GM19467 (cell line): ENCODE measurements at regions not wholly inside any gene's neighbourhood (a gene's known extent, or its start where the extent isn't known, plus 50 kb on each side); places are given as distances from the start of the nearest gene placed in this dataset.

ENCODE experiments used
- ATAC-seq: cut with Tn5 transposase; IDR thresholded peaks from one replicate; pipeline ENCODE4 v1.9.1; 2021; ENCODE audit warnings: mild to moderate bottlenecking, moderate library complexity; ENCODE audit not compliant: unreplicated experiment

- ATAC-seq = no peak
Observed at GRCh38 chr1:218633238-218633988, 288.3 kb downstream of the TGFB2 start.

GRCh38 chr1:218634212-218634611 lies 289.1 kb downstream of the TGFB2 start:
- no peak for ATAC-seq

DNA sequence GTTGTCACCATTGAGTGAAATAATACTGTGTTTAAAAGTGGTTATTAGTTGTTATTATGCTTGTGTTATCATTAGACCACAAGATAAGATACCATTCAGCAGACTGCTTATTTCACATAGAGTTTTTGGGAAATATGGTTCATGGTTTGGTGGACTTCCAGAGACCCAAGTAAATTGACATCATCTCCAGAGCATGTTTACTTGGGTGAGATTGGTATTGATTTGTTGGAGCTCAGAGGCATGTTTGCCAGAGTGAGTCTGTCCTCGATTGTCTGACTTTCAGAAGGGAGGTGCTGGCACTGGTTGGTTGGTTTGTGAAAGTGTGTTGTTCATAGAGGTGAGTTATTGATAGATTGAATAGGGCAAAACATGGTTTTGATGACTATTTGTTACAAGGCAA lies 291.4 kb downstream of the TGFB2 start:
- ATAC-seq = no peak

DNA sequence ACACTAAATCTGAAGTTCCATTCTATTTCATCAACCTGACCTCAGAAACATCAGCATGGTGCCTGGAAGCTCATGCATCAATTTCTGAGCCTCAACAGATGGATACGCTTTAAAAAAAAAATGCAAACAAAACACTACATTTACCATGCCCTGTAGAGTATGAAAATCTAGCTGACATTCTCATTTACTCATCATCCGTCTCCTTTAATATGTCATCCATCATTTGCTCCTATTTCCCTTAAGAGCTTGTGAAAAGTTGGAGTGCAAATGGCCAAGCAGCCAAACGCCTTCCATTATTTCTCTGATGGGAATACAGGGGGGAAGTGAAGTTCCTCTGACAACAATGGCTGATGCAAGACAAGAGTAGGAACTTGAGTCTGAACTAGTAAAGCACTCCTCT lies 295.0 kb downstream of the TGFB2 start:
- ATAC-seq = no peak

DNA sequence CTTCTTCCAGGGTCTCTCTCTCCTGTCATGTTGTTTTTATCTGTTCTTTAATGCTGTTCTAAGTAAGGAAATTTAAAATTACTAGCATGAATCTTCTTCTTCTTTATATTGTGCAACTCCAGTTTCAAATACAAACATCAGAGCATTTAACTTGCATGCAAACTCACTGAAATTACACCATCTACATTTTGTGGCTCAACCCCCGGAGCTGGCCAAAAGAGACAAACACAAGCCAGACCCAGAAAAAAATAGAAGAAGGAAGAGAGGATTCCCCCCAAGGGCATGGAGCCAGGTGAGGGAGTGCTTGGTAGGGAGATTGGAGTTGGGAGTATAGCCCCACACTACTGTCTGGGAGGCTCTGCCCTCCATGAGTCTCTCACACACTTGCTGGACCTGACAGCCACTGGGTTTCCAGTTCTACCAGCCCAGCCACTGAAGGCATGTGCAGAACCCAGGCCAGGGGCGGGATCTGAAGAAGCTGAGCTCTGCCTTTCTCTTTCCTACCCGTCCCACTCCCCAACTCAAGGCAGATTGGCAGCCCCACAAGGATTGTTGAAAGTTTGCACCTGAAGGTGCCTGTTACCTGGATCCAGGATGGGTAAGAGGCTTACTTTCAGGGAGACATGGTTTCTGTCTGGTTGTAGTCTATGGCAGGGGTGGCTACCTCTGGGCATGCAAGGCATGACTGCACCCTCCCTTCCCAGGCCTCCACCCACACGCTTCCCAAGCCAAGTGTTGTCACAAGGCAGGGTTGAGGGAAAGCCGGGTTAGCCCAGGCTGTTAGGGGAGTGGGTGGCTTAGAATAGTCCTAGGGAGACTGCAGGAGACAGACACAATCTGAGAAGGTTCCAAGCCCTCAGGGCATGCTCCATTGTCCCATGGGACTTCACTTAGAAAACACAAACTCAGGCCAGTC lies 297.2 kb downstream of the TGFB2 start:
- no peak for ATAC-seq

DNA sequence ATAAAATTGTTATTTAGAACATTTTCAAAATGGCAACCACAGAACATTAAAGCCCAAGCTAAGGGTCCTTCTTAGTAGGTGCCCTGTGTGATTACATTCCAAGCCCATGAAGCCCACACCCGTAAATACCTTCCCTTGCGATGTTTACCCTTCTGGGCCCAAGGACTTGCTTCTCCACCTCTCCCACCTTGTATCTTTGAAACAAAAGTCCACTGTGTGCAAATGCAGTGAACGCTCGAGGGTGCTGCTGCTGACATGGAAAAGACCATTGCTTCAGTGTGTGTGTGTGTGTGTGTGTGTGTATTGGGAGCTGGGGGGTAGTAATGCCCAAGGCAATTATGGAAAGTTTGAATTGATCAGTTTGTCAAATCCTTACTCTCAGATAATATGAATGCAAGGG lies 298.1 kb downstream of the TGFB2 start:
- ATAC-seq = no peak

GRCh38 chr1:218643926-218644325 lies 298.8 kb downstream of the TGFB2 start:
- no peak for ATAC-seq

DNA sequence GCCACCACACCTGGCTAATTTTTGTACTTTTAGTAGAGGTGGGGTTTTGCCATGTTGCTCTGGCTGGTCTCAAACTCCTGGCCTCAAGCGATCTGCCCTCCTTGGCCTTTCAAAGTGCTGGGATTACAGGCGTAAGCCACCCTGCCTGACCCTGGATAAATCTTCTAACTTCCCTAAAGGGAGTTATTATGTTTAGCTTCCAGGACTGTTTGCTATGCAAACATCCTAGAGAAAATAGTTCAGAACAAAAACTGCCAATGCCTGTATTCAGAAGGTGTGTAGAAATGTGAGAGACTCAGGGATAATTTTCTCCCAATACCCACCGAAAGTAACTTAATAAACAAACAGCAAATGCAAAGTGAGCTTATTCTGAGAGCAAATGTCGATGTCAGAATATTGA lies 301.2 kb downstream of the TGFB2 start:
- ATAC-seq = no peak

DNA sequence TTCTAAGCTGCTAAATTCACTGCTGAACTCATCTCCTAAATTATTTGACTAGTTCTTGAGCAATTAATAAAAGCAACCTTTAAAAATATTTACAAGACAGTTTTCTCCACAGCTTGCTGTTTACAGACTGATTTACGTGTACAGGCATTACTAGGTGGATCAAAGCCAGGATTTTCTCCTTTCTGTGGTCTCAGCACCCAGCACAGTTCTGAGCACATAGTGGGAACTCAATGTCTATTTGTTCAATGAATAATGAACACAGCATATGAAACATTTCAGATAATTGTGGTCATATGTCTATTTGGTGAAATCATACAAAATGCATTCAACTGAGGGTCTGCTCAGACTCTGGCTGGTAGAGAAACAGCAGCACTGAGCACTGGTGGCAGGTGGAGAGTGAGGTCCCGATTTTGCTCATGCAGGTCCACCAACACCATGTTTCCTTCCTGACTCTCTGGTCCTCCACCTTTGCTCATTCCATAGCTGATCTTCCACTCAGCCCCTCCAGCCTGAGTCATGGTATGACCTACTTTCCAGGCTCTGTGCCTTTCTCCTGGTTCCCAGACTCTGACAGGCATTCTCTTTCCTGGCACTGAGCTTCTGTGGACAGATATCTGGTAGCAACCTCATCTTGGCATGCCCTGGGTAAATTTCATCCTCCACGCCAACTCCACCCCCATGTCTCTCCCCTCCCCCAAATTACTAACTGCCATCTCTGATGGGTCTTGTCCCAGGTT lies 311.3 kb downstream of the TGFB2 start:
- no peak for ATAC-seq

DNA sequence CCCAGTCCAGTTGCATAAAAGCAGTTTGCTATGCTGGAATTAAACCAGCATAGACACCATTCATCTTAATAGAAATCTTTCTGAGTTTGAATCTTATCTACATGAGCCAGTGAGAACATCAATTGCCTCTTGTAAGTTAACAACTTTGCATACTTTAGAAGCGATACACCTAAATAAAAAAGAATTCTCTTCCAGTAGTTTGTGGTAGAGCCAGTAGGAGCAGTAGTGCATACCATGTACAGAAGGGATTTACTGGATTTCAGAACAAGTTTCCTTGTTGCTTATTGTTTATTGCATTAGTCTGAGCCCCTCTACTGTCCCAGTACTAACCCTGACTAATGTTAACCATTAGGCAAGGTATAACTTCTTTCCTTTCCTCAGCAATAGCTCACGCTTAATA lies 313.1 kb downstream of the TGFB2 start:
- ATAC-seq = no peak

DNA sequence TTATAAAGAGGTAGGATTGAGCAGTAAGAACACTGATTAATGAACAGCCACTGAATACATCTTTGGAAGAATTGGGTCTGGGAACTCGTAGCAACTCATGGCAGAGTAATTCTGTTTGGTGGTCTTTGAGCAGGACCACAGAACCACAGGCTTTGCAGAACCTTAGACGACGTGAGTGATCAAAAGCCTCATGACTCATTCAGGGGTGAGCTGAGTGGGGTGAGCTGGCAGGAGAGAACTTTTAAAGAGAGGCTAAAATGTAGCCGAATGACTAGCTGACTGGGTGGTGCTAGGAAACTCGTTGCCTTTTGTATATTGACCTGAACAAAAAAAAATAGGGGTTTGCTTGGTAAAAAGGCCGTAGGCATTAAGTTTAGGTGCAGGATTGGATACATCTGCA lies 313.8 kb downstream of the TGFB2 start:
- ATAC-seq = no peak

GRCh38 chr1:218659911-218660677 lies 315.0 kb downstream of the TGFB2 start:
- no peak for ATAC-seq

DNA sequence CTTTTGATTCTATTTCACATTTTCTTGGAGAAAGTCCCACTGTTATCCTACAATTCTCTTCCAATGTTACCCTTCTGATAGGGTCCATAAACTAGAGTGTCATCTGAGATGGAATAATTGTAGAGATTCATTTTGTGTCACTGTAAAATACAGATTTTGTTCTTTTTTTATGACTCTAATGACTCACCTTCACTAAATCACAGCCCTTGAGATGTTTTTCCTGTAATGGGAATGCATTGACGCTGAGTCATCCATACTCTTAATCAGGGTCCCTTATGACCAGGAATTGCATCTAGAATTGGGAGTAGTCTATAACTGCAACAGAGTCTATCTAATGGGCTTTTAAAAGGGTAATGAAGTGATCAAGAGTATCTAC lies 315.5 kb downstream of the TGFB2 start:
- no peak for ATAC-seq

DNA sequence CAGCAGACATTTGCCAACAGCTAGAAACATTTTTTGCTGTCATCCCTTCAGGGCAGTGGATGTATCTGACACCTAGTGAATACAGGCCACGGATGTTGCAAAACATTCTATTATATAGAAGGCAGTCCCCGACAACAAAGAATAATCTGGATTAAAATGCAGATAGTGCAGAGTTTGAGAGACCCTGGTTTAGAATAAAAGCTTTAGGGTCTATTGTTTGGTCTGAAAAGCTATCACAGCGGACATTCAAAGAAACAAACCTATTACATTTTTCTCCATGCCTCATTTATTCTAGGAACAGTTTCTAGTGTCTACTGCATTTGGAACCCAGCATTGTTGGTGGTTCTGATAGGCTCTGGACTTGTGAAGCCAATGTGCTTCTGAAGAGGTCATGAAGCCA lies 316.3 kb downstream of the TGFB2 start:
- ATAC-seq = no peak

DNA sequence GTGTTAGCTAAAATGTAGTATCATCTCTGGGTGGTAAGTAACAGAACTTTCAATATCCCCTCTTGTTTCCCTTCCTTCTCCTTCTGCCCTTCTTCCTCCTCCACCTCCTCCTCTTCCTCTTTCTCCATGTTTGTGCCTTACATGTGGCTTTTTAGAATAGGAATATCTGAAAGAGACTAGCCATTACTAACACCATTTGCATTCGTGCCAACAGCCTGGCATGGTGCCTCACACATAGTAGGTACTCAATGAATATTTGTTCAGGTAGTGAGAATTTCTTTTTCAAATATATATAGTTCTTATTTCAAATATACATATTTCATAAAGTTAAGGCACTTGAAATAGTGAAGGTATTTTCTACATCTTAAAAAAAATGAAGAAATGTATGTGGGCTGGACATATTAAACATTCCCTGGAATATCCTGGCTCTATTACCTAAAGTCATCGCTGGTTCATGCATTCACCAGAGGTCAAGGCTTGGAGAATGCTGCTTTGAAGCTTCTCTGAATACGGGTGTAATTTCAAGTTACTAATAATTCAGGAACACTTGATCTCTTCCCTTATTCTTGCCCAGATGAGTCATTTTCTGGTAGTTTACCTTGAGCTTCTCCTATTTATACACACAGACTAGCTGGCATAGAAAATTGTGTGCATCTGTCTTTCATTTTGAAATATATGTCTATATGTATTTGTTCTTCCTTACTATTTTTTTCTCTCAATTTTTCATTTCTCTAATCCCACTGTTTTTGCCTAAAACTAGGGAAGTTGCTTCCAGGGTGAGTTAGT lies 319.4 kb downstream of the TGFB2 start:
- ATAC-seq = no peak

- ATAC-seq = no peak
Observed at GRCh38 chr1:218665221-218665620, 320.1 kb downstream of the TGFB2 start.

DNA sequence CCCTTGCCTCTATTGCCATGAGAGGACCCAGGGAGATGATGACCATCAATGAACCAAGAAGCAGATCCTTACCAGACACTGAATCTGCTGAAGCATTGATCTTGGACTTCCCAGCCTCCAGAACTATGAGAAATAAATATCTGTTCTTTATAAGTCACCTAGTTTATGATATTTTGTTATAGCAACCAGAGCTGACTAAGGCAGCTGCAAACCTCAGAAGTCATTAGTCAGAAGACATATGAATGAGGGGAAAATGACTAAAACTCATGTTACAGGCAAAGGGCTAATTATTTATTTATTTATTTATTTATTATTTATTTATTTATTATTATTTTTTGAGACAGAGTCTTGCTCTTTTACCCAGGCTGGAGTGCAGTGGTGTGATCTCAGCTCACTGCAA lies 321.1 kb downstream of the TGFB2 start:
- ATAC-seq = no peak

GRCh38 chr1:218667781-218668516 lies 322.8 kb downstream of the TGFB2 start:
- no peak for ATAC-seq

- ATAC-seq = no peak
Observed at GRCh38 chr1:218669431-218669830, 324.3 kb downstream of the TGFB2 start.
